Amygdala (tissue), 56 donors: ENCODE measurements at regions not wholly inside any gene's neighbourhood (a gene's known extent, or its start where the extent isn't known, plus 50 kb on each side); places are given as distances from the start of the nearest gene placed in this dataset.
"Not testable (repeated sequence)": the region's sequence is repeated elsewhere in the genome, so short reads cannot be mapped to it uniquely, and the experiment has no call there.

ENCODE experiments used
- DNase-seq, 56 donors: peaks; one replicate each; lab custom pipeline; 2025; lab: John Stamatoyannopoulos, UW

- DNase-seq = no peak
These were observed 122.9 kb upstream of the PTPRG start for GRCh38 chr3:61438253-61439121.

GRCh38 chr3:61439122-61439458, 122.3 kb upstream of the PTPRG start:
- no peak for DNase-seq

- no peak for DNase-seq
These were observed 118.7 kb upstream of the PTPRG start for GRCh38 chr3:61442696-61443095.

- no peak for DNase-seq
These were observed 117.5 kb upstream of the PTPRG start for GRCh38 chr3:61443886-61444285.

GRCh38 chr3:61444782-61445181, 116.6 kb upstream of the PTPRG start:
- DNase-seq = no peak

GRCh38 chr3:61445924-61446323, 115.4 kb upstream of the PTPRG start:
- DNase-seq = no peak

GRCh38 chr3:61446341-61446740, 115.0 kb upstream of the PTPRG start:
- no peak for DNase-seq

GRCh38 chr3:61448378-61448777, 113.0 kb upstream of the PTPRG start:
- DNase-seq = no peak

- DNase-seq = no peak
These were observed 111.9 kb upstream of the PTPRG start for GRCh38 chr3:61449327-61450040.

GRCh38 chr3:61450866-61451265, 110.5 kb upstream of the PTPRG start:
- DNase-seq = no peak

- DNase-seq = no peak
These were observed 109.5 kb upstream of the PTPRG start for GRCh38 chr3:61451841-61452240.

GRCh38 chr3:61452535-61453090, 108.8 kb upstream of the PTPRG start:
- no peak for DNase-seq

GRCh38 chr3:61454006-61454585, 107.3 kb upstream of the PTPRG start:
- peak in 1 of 56 donors; percentile 1 for DNase-seq

GRCh38 chr3:61454801-61455200, 106.6 kb upstream of the PTPRG start:
- no peak for DNase-seq

- DNase-seq = no peak
These were observed 100.7 kb upstream of the PTPRG start for GRCh38 chr3:61460636-61461035.

GRCh38 chr3:61463191-61463590, 98.2 kb upstream of the PTPRG start:
- DNase-seq = no peak

GRCh38 chr3:61464518-61465140, 96.7 kb upstream of the PTPRG start:
- peak in 1 of 56 donors; percentile 6 for DNase-seq

GRCh38 chr3:61466357-61466756, 95.0 kb upstream of the PTPRG start:
- no peak for DNase-seq

- DNase-seq = no peak
These were observed 77.4 kb upstream of the PTPRG start for GRCh38 chr3:61483997-61484396.

- DNase-seq = no peak
These were observed 68.0 kb upstream of the PTPRG start for GRCh38 chr3:61493339-61493738.

- not testable (repeated sequence) for DNase-seq
These were observed 67.1 kb upstream of the PTPRG start for GRCh38 chr3:61494309-61494708.
